ENCODE measurements at regions not wholly inside any gene's neighbourhood (a gene's known extent, or its start where the extent isn't known, plus 50 kb on each side); places are given as distances from the start of the nearest gene placed in this dataset.

DNA sequence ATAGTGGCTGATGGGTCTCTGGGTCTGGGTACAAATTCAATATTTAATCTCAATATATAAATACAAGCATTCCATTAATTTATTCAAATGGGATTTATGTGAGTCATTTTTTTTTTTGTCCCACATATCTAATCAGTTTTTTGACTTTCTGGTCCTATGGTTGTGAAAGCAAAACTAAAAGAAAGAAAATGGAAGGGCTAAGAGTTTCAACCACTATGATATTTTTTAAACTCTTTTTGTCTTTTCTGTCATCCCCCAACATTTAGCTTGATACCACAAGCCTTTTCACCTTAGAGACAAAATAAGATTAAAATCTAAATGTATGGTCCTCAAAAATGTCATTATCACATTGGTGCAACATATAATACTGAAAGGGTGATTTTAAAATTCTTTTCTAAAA, 602.7 kb upstream of the CHRM3 start (continued):
- TF ChIP-seq, protein P1, sequence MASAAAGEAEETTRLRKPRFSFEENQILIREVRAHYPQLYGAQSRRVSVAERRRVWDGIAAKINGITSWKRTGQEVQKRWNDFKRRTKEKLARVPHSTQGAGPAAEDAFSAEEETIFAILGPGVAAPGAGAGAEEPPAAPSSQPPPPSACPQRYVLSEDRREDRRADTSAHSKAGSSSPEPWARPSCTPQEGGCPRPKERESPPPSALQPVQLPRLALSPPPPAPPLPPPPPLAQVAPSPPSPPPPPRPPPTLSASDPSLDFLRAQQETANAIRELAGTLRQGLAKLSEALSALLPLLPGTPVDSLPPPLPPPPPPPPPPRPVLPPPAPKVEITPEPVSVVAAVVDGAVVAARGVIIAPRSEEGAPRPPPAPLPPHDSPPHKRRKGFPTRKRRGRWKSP (CRISPR knock-in tag; IDR thresholded peaks at IDR 0.05) = no peak
- TF ChIP-seq ZNF550 (CRISPR knock-in tag; IDR thresholded peaks at IDR 0.05; ENCODE audit: borderline replicate concordance) (no peak), ZFP36L1 (CRISPR knock-in tag; IDR thresholded peaks at IDR 0.05) (no peak), FOXJ3 (CRISPR knock-in tag; IDR thresholded peaks at IDR 0.05; ENCODE audit: borderline replicate concordance) (no peak), ETV6 (CRISPR knock-in tag; conservative IDR thresholded peaks at IDR 0.05) (no peak), ELF1 (CRISPR knock-in tag; IDR thresholded peaks at IDR 0.05) (no peak), SRF (IDR thresholded peaks at IDR 0.05; ENCODE audit: low read depth, low read length) (no peak), BRCA1 (CRISPR knock-in tag; IDR thresholded peaks at IDR 0.05) (no peak), TARDBP (CRISPR knock-in tag; IDR thresholded peaks at IDR 0.05) (no peak)
- TF ChIP-seq, protein P2, sequence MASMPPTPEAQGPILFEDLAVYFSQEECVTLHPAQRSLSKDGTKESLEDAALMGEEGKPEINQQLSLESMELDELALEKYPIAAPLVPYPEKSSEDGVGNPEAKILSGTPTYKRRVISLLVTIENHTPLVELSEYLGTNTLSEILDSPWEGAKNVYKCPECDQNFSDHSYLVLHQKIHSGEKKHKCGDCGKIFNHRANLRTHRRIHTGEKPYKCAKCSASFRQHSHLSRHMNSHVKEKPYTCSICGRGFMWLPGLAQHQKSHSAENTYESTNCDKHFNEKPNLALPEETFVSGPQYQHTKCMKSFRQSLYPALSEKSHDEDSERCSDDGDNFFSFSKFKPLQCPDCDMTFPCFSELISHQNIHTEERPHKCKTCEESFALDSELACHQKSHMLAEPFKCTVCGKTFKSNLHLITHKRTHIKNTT (CRISPR knock-in tag; IDR thresholded peaks at IDR 0.05) = no peak
- TF ChIP-seq, protein P3, sequence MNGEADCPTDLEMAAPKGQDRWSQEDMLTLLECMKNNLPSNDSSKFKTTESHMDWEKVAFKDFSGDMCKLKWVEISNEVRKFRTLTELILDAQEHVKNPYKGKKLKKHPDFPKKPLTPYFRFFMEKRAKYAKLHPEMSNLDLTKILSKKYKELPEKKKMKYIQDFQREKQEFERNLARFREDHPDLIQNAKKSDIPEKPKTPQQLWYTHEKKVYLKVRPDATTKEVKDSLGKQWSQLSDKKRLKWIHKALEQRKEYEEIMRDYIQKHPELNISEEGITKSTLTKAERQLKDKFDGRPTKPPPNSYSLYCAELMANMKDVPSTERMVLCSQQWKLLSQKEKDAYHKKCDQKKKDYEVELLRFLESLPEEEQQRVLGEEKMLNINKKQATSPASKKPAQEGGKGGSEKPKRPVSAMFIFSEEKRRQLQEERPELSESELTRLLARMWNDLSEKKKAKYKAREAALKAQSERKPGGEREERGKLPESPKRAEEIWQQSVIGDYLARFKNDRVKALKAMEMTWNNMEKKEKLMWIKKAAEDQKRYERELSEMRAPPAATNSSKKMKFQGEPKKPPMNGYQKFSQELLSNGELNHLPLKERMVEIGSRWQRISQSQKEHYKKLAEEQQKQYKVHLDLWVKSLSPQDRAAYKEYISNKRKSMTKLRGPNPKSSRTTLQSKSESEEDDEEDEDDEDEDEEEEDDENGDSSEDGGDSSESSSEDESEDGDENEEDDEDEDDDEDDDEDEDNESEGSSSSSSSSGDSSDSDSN (CRISPR knock-in tag; IDR thresholded peaks at IDR 0.05) = no peak
